HG02610 (cell line): ENCODE measurements at regions not wholly inside any gene's neighbourhood (a gene's known extent, or its start where the extent isn't known, plus 50 kb on each side); places are given as distances from the start of the nearest gene placed in this dataset.
A peak's percentile ranks its signal among the peaks of the same experiment; 100 is the strongest.
"Not testable (repeated sequence)": the region's sequence is repeated elsewhere in the genome, so short reads cannot be mapped to it uniquely, and the experiment has no call there.

ENCODE experiments used
- ATAC-seq: cut with Tn5 transposase; IDR thresholded peaks from one replicate; pipeline ENCODE4 v1.9.1; 2021; ENCODE audit warnings: mild to moderate bottlenecking, moderate library complexity; ENCODE audit not compliant: unreplicated experiment

- no peak for ATAC-seq
Measured at GRCh38 chr2:44084850-44085249, 83.8 kb upstream of the PPM1B start.

- ATAC-seq: no peak
Measured at GRCh38 chr2:44086629-44087028, 82.0 kb upstream of the PPM1B start.

DNA sequence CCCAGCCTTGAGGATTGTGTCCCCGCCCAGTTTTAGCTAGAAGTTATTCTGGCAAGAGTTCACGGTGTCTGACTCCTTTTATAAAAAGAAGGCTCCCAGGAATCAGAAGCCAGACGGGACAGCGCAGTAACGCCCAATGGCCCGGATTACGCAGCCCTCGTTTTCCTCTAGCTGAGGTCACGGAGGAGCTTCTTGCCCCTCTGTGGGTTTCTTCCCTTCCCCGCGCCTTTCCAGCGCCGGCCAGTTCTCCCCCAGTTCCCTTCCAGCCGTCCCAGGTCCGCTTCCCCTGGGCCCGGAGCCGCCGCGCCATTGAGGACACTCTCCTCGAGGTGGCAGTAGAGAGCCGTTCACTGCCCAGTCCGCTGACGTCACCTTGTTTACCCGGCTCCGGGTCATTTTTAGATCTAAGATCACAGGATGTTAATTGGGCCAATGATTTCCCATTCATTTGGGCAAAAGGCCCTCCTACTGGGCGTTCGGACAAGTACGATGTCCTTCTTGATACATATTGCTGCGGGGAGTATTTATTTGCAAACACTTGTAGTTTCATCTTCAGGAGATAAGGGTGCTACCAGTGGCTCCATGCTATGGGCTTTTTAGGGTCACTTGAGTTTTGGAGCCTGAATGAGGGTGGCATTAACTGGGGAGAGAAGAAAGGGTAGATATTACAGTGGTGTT, 81.5 kb upstream of the PPM1B start:
- ATAC-seq: peak; percentile 66

- no peak for ATAC-seq
Measured at GRCh38 chr2:44087714-44088092, 81.0 kb upstream of the PPM1B start.

- not testable (repeated sequence) for ATAC-seq
Measured at GRCh38 chr2:44092519-44092918, 76.2 kb upstream of the PPM1B start.

GRCh38 chr2:44093970-44094369, 74.7 kb upstream of the PPM1B start:
- no peak for ATAC-seq

- no peak for ATAC-seq
Measured at GRCh38 chr2:44097322-44097907, 71.3 kb upstream of the PPM1B start.

DNA sequence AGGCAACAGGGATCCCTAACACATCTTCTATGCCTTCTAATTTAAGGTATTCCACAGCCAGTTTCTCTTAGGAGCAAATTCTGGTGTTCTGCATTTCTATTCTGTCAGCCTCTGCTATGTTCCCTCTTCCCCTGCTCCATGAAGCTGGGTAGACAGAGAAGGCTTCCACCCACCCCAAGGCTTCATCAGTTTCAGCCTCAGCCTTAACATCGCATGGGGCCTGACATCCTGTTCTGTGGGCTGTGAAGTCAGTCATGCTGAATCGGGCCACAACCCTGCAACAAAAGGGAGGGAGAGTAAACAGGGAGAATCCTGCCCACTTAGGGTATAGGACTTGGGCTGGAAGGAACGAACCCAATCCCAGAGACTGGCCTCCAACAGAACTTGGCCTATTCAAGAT, 70.6 kb upstream of the PPM1B start:
- no peak for ATAC-seq

DNA sequence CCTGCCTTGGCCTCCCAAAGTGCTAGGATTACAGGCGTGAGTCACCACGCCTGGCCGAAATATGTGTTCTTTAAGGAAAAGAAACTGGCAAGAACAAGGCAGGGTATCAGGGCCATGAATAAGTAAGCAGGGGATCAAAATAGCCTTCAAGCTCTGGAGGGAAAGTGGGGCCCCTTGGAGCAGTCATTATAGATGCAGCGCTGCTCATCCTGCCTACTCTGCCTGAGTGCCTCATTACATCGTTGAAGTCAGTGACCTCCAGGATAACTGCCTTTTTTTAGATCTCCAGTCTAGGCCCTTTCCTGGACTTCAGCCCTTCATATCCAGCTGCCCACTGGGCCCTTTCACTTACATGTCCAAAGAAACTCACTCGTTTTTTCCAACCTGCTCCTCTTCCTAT, 69.8 kb upstream of the PPM1B start:
- ATAC-seq: no peak

DNA sequence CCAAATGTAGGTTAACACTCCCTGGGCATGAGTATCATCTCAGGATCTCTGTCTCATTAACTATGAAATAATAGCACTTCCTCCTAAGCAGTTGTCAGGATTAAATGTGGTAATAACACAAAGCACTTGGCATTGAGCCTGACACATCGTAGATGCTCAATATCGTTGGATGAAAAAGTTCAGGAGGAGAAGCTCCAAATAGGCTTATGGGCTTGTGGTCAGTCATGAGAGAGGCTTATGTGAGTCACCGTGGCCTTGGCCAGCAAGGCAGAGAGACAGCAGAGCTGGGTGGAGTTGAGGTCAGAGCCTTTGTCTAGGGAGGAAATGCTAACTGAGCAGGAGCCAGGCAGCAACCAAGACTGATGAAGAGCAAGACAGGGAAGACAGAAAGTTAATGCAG, 68.3 kb upstream of the PPM1B start:
- ATAC-seq: no peak

- no peak for ATAC-seq
Measured at GRCh38 chr2:44101246-44101645, 67.4 kb upstream of the PPM1B start.

DNA sequence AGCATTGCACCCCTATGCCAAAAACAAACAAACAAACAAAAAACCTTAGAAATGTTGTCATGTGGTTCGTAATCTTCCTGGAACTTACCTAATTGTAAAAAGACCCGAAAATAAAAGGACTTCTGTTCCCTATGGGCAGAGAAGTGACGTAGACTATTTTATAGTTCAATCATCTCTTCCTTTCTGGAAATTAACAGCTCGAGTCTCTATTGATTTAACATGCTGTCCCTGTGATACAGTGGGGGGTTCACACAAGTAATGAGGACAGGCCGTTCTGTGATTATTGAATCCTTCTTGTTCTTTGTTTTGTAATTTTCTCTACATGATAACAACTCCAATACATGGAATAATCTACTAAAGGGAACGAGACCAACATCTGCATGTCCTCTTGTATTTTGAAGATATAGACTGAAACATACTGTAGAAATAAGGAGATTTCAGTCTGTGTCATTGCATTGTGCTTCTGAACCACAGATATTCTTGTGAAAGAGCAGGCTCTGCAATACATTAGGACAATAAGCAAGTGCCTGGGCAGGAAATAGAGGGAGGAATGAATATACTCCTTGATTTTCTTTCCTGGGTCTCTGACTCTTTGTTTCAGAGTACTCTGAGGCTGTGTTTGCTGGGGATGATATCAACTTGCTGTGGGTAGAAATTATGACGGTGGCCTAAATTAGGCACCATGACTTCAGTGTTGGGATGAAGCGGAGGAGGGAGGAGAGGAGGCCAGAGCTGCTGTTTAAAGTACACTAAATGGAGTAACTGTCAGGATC, 65.7 kb upstream of the PPM1B start:
- no peak for ATAC-seq

GRCh38 chr2:44103639-44104038, 65.0 kb upstream of the PPM1B start:
- no peak for ATAC-seq

- ATAC-seq: no peak
Measured at GRCh38 chr2:44104855-44105271, 63.8 kb upstream of the PPM1B start.

- ATAC-seq: not testable (repeated sequence)
Measured at GRCh38 chr2:44106509-44106908, 62.2 kb upstream of the PPM1B start.

GRCh38 chr2:44107086-44107740, 61.5 kb upstream of the PPM1B start:
- ATAC-seq: peak; percentile 75

GRCh38 chr2:44107974-44108373, 60.7 kb upstream of the PPM1B start:
- no peak for ATAC-seq

- no peak for ATAC-seq
Measured at GRCh38 chr2:44109166-44109565, 59.5 kb upstream of the PPM1B start.

- ATAC-seq: no peak
Measured at GRCh38 chr2:44110444-44110843, 58.2 kb upstream of the PPM1B start.

DNA sequence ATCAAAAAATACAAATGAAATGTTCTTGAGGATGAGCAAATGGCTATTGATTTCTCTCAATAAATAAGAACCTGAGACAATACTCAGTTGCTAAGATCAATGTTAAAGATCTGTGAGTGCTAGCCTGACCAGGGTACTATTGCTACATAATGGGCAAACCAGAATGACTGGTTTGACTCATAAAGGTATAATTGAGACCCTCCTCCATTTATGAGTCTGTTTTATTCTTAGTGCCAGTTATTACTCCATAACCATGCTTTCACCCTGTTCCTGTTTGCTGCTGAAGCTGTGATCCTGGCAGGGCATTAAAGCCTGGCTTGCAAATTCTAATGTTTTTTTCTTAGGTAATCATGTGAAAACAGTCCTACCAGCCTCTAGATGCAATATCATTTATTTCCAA, 56.6 kb upstream of the PPM1B start:
- ATAC-seq: no peak

GRCh38 chr2:44116319-44116718, 52.4 kb upstream of the PPM1B start:
- ATAC-seq: no peak

GRCh38 chr2:44118257-44118656, 50.4 kb upstream of the PPM1B start:
- ATAC-seq: no peak
